ENCODE measurements at regions not wholly inside any gene's neighbourhood (a gene's known extent, or its start where the extent isn't known, plus 50 kb on each side); places are given as distances from the start of the nearest gene placed in this dataset.

DNA sequence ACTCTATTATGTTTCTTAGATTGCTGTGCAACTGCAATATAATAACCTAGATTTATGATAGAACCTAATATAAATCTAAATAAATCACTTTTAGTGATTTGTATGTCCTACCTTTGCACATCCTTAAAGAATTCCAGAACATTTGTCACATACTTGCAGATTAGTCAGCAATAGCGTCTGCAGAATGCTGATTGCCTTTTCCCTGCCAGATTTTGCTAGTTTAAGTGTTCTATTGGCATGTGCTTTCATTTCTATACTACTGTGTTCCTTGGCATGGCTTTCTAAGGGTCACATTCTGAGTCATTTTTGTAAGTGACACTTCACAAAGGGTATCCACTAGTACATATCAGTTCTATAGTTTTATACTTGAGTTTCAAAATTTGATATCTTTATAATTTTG is 303.1 kb upstream of the GIMD1 start:
- no peak overlapping the region for H3K4me2 ChIP-seq (ENCODE audit: low read depth, low read length, poor library complexity, severe bottlenecking)
- H3K9me3 ChIP-seq (ENCODE audit: insufficient read depth, low read length): no peaks in the 10 kb centered on the region
- no peak overlapping the region for H3K27ac ChIP-seq (ENCODE audit: low read depth, low read length)
- H2AFZ ChIP-seq (ENCODE audit: low read depth, low read length, severe bottlenecking): no peak overlapping the region
- H3K9ac ChIP-seq (ENCODE audit: low read length): no peak overlapping the region
- H3F3A ChIP-seq (ENCODE audit: insufficient read depth): no peaks in the 10 kb centered on the region
- H3K79me2 ChIP-seq (ENCODE audit: insufficient read depth, low read length): no peaks in the 10 kb centered on the region
- TF ChIP-seq, protein P1, sequence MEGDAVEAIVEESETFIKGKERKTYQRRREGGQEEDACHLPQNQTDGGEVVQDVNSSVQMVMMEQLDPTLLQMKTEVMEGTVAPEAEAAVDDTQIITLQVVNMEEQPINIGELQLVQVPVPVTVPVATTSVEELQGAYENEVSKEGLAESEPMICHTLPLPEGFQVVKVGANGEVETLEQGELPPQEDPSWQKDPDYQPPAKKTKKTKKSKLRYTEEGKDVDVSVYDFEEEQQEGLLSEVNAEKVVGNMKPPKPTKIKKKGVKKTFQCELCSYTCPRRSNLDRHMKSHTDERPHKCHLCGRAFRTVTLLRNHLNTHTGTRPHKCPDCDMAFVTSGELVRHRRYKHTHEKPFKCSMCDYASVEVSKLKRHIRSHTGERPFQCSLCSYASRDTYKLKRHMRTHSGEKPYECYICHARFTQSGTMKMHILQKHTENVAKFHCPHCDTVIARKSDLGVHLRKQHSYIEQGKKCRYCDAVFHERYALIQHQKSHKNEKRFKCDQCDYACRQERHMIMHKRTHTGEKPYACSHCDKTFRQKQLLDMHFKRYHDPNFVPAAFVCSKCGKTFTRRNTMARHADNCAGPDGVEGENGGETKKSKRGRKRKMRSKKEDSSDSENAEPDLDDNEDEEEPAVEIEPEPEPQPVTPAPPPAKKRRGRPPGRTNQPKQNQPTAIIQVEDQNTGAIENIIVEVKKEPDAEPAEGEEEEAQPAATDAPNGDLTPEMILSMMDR (IDR thresholded peaks at IDR 0.05; ENCODE audit: insufficient read depth, low read length, poor library complexity, severe bottlenecking): no peak
- TF ChIP-seq EZH2phosphoT487 (conservative IDR thresholded peaks at IDR 0.05; ENCODE audit: low read length): no peak
- H4K20me1 ChIP-seq (ENCODE audit: low read depth, low read length): no peaks in the 10 kb centered on the region
- H3K36me3 ChIP-seq (ENCODE audit: low read length): no peaks in the 10 kb centered on the region
- no peaks in the 10 kb centered on the region for H3K9me2 ChIP-seq (replicated peaks; ENCODE audit: insufficient read depth, low read length)
- no peaks in the 10 kb centered on the region for H3K27me3 ChIP-seq (ENCODE audit: low read length)
- no peak overlapping the region for H3K4me3 ChIP-seq (ENCODE audit: insufficient read depth, low read length, poor library complexity, severe bottlenecking)

DNA sequence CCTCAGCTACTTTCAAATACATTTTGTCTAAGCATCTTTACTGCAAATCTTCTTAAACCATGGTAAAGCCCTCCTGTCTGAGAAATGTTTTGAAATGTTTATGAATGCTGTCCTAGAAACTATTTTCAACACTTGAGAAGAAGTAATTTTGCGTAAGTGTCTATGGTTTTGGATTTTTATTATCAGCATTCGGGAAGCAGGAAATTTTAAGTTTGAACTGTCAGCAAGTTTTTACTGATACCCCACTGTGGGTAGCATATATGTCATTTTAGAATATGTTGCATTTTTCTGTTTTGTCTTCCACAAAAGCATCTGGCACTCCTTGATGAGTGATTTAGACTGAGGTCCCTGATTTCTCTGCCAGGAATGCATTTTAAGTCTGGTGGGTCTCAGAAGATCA is 302.4 kb upstream of the GIMD1 start:
- Histone ChIP-seq H3K79me2 (ENCODE audit: insufficient read depth, low read length) (no peaks in the 10 kb centered on the region), H3K27me3 (ENCODE audit: low read length) (no peaks in the 10 kb centered on the region), H3K9me2 (replicated peaks; ENCODE audit: insufficient read depth, low read length) (no peaks in the 10 kb centered on the region), H3K36me3 (ENCODE audit: low read length) (no peaks in the 10 kb centered on the region), H2AFZ (ENCODE audit: low read depth, low read length, severe bottlenecking) (no peak overlapping the region), H3K4me3 (ENCODE audit: insufficient read depth, low read length, poor library complexity, severe bottlenecking) (no peak overlapping the region), H3K9ac (ENCODE audit: low read length) (no peak overlapping the region), H3K27ac (ENCODE audit: low read depth, low read length) (no peak overlapping the region), H4K20me1 (ENCODE audit: low read depth, low read length) (no peaks in the 10 kb centered on the region), H3K4me2 (ENCODE audit: low read depth, low read length, poor library complexity, severe bottlenecking) (no peak overlapping the region), H3F3A (ENCODE audit: insufficient read depth) (no peaks in the 10 kb centered on the region), H3K9me3 (ENCODE audit: insufficient read depth, low read length) (no peaks in the 10 kb centered on the region)
- TF ChIP-seq EZH2phosphoT487 (conservative IDR thresholded peaks at IDR 0.05; ENCODE audit: low read length): no peak
- TF ChIP-seq, protein P1 (IDR thresholded peaks at IDR 0.05; ENCODE audit: insufficient read depth, low read length, poor library complexity, severe bottlenecking): no peak

DNA sequence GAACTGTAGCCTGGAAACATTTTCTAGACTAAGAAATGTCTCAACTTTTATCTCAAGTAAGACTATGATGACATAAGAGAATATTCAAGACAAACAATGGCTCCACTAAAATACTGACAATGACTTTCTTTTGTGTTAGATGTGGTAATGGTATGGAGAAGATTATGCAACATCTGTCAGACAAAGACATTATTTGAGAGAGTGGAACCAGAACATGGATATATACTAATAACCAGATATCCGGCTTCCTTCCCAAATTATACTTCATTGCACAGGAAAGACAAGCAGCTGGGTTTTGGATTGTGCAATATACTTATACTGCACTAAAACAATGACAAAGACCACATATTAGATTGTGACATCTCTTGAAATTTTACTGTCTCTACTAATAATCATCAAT is 290.8 kb upstream of the GIMD1 start:
- H2AFZ ChIP-seq (ENCODE audit: low read depth, low read length, severe bottlenecking): no peak overlapping the region
- H3K9me2 ChIP-seq (replicated peaks; ENCODE audit: insufficient read depth, low read length): no peaks in the 10 kb centered on the region
- H3K27me3 ChIP-seq (ENCODE audit: low read length): no peaks in the 10 kb centered on the region
- no peaks in the 10 kb centered on the region for H3K36me3 ChIP-seq (ENCODE audit: low read length)
- H3K9ac ChIP-seq (ENCODE audit: low read length): no peak overlapping the region
- no peaks in the 10 kb centered on the region for H3K79me2 ChIP-seq (ENCODE audit: insufficient read depth, low read length)
- H3K4me3 ChIP-seq (ENCODE audit: insufficient read depth, low read length, poor library complexity, severe bottlenecking): no peak overlapping the region
- H4K20me1 ChIP-seq (ENCODE audit: low read depth, low read length): no peaks in the 10 kb centered on the region
- TF ChIP-seq, protein P1 (IDR thresholded peaks at IDR 0.05; ENCODE audit: insufficient read depth, low read length, poor library complexity, severe bottlenecking): no peak
- TF ChIP-seq EZH2phosphoT487 (conservative IDR thresholded peaks at IDR 0.05; ENCODE audit: low read length): no peak
- no peak overlapping the region for H3K4me2 ChIP-seq (ENCODE audit: low read depth, low read length, poor library complexity, severe bottlenecking)
- no peak overlapping the region for H3K27ac ChIP-seq (ENCODE audit: low read depth, low read length)
- H3K9me3 ChIP-seq (ENCODE audit: insufficient read depth, low read length): no peaks in the 10 kb centered on the region
- no peaks in the 10 kb centered on the region for H3F3A ChIP-seq (ENCODE audit: insufficient read depth)

DNA sequence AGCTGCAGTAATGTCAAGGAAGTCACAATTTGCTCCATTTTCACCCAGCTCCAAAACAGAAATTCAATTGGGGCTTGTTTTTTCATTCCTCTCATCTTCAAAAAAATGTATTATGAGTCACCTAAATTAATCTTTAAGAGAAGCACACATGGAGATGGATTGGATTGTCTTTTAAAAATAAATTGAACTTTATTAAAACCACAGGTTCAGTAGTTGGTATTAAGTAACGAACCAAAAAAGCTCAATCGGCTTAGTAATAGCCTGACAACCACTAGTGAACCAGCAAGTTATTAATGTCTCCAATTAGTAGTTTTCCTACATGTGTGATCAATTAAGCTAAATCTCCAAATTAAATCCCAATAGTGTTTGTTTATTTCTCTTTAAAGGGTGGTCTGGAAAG is 283.5 kb upstream of the GIMD1 start:
- no peaks in the 10 kb centered on the region for H3K9me3 ChIP-seq (ENCODE audit: insufficient read depth, low read length)
- no peaks in the 10 kb centered on the region for H3K36me3 ChIP-seq (ENCODE audit: low read length)
- H3K4me2 ChIP-seq (ENCODE audit: low read depth, low read length, poor library complexity, severe bottlenecking): no peak overlapping the region
- no peaks in the 10 kb centered on the region for H3F3A ChIP-seq (ENCODE audit: insufficient read depth)
- no peaks in the 10 kb centered on the region for H3K9me2 ChIP-seq (replicated peaks; ENCODE audit: insufficient read depth, low read length)
- H4K20me1 ChIP-seq (ENCODE audit: low read depth, low read length): no peaks in the 10 kb centered on the region
- H2AFZ ChIP-seq (ENCODE audit: low read depth, low read length, severe bottlenecking): no peak overlapping the region
- no peak overlapping the region for H3K9ac ChIP-seq (ENCODE audit: low read length)
- no peaks in the 10 kb centered on the region for H3K27me3 ChIP-seq (ENCODE audit: low read length)
- no peak for TF ChIP-seq EZH2phosphoT487 (conservative IDR thresholded peaks at IDR 0.05; ENCODE audit: low read length)
- TF ChIP-seq, protein P1 (IDR thresholded peaks at IDR 0.05; ENCODE audit: insufficient read depth, low read length, poor library complexity, severe bottlenecking): no peak
- H3K79me2 ChIP-seq (ENCODE audit: insufficient read depth, low read length): no peaks in the 10 kb centered on the region
- no peak overlapping the region for H3K4me3 ChIP-seq (ENCODE audit: insufficient read depth, low read length, poor library complexity, severe bottlenecking)
- no peak overlapping the region for H3K27ac ChIP-seq (ENCODE audit: low read depth, low read length)

Data from SU-DHL-6 (cell line).